ENCODE measurements at regions not wholly inside any gene's neighbourhood (a gene's known extent, or its start where the extent isn't known, plus 50 kb on each side); places are given as distances from the start of the nearest gene placed in this dataset.

- no peak for DNase-seq (ENCODE audit: low read depth in 2 of 2, low spot score in 1 of 2)
Measured at GRCh38 chr10:4093438-4093837, 308.4 kb upstream of the KLF6 start.

GRCh38 chr10:4088354-4089066 is 303.5 kb upstream of the KLF6 start:
- peak in 1 of 2 donors; percentile 20 for DNase-seq (ENCODE audit: low read depth in 2 of 2, low spot score in 1 of 2)

GRCh38 chr10:4086131-4086898 is 301.3 kb upstream of the KLF6 start:
- no peak for DNase-seq (ENCODE audit: low read depth in 2 of 2, low spot score in 1 of 2)

- no peak for DNase-seq (ENCODE audit: low read depth in 2 of 2, low spot score in 1 of 2)
Measured at GRCh38 chr10:4083509-4084003, 298.5 kb upstream of the KLF6 start.

GRCh38 chr10:4082861-4083260 is 297.9 kb upstream of the KLF6 start:
- DNase-seq (ENCODE audit: low read depth in 2 of 2, low spot score in 1 of 2), result no peak

- DNase-seq (ENCODE audit: low read depth in 2 of 2, low spot score in 1 of 2), result no peak
Measured at GRCh38 chr10:4081685-4082111, 296.7 kb upstream of the KLF6 start.

GRCh38 chr10:4080225-4080805 is 295.3 kb upstream of the KLF6 start:
- DNase-seq (ENCODE audit: low read depth in 2 of 2, low spot score in 1 of 2), result no peak

GRCh38 chr10:4079803-4080202 is 294.8 kb upstream of the KLF6 start:
- no peak for DNase-seq (ENCODE audit: low read depth in 2 of 2, low spot score in 1 of 2)

GRCh38 chr10:4077804-4078203 is 292.8 kb upstream of the KLF6 start:
- no peak for DNase-seq (ENCODE audit: low read depth in 2 of 2, low spot score in 1 of 2)

- no peak for DNase-seq (ENCODE audit: low read depth in 2 of 2, low spot score in 1 of 2)
Measured at GRCh38 chr10:4076983-4077382, 292.0 kb upstream of the KLF6 start.

GRCh38 chr10:4075443-4075842 is 290.4 kb upstream of the KLF6 start:
- no peak for DNase-seq (ENCODE audit: low read depth in 2 of 2, low spot score in 1 of 2)

- DNase-seq (ENCODE audit: low read depth in 2 of 2, low spot score in 1 of 2), result no peak
Measured at GRCh38 chr10:4074545-4075407, 289.8 kb upstream of the KLF6 start.

GRCh38 chr10:4073912-4074311 is 288.9 kb upstream of the KLF6 start:
- DNase-seq (ENCODE audit: low read depth in 2 of 2, low spot score in 1 of 2), result no peak

GRCh38 chr10:4070921-4071660 is 286.1 kb upstream of the KLF6 start:
- no peak for DNase-seq (ENCODE audit: low read depth in 2 of 2, low spot score in 1 of 2)

GRCh38 chr10:4070184-4070583 is 285.2 kb upstream of the KLF6 start:
- no peak for DNase-seq (ENCODE audit: low read depth in 2 of 2, low spot score in 1 of 2)

GRCh38 chr10:4069491-4069890 is 284.5 kb upstream of the KLF6 start:
- no peak for DNase-seq (ENCODE audit: low read depth in 2 of 2, low spot score in 1 of 2)

- DNase-seq (ENCODE audit: low read depth in 2 of 2, low spot score in 1 of 2), result no peak
Measured at GRCh38 chr10:4068629-4069028, 283.6 kb upstream of the KLF6 start.

GRCh38 chr10:4067931-4068561 is 283.0 kb upstream of the KLF6 start:
- no peak for DNase-seq (ENCODE audit: low read depth in 2 of 2, low spot score in 1 of 2)

- DNase-seq (ENCODE audit: low read depth in 2 of 2, low spot score in 1 of 2), result no peak
Measured at GRCh38 chr10:4067531-4067930, 282.5 kb upstream of the KLF6 start.

Measured in stimulated activated CD8-positive, alpha-beta memory T cell treated with anti-CD3 and anti-CD28 coated beads, Interleukin-4, amount 100 ng/mL, for 4 hours (primary cell).